Caco-2 (cell line): ENCODE measurements at regions not wholly inside any gene's neighbourhood (a gene's known extent, or its start where the extent isn't known, plus 50 kb on each side); places are given as distances from the start of the nearest gene placed in this dataset.
A peak's percentile ranks its signal among the peaks of the same experiment; 100 is the strongest.

Source experiments
- BruUV-seq: library from RNA; stranded (reverse); fragments of 400-500 nt; replicated peaks from 2 replicates; lab custom pipeline; 2021; lab: Mats Ljungman, UMichigan
- CTCF ChIA-PET: fragments of 300-600 bp; sonication (Branson Sonifier 250); formaldehyde crosslinking; loops from one replicate; lab custom pipeline; 2022; ENCODE audit warnings: antibody characterized with exemption; lab: Charles Lee
- POLR2A ChIA-PET: fragments of 300-600 bp; sonication (Branson Sonifier 250); formaldehyde crosslinking; loops from one replicate; lab custom pipeline; 2022; ENCODE audit warnings: antibody characterized with exemption; lab: Charles Lee
- DNase-seq, 2 experiments: peaks; one replicate each; pipeline versions ENCODE4 v3.0.0 to v3.0.0-alpha.2; 2020 to 2022
- H3K27me3 ChIP-seq: replicated peaks from 2 replicates; pipeline ENCODE4 v1.6.0; 2011; ENCODE audit warnings: low read length; ENCODE audit not compliant: control insufficient read depth, insufficient read depth
- H3K36me3 ChIP-seq: 2 replicates; pipeline ENCODE4 v1.5.1; 2011; ENCODE audit warnings: low read length; ENCODE audit not compliant: control insufficient read depth, insufficient read depth
- H3K4me1 ChIP-seq: fragments of 250-450 bp; sonication (Bioruptor Pico); 2 replicates; pipeline ENCODE4 v1.5.1; 2020; ENCODE audit warnings: mild to moderate bottlenecking
- H3K4me3 ChIP-seq: 2 replicates; pipeline ENCODE4 v1.5.1; 2011; ENCODE audit warnings: low read depth, mild to moderate bottlenecking, control low read depth, low read length
- H3K9me3 ChIP-seq: fragments of 250-450 bp; sonication (Bioruptor Pico); 2 replicates; pipeline ENCODE4 v1.5.1; 2020; ENCODE audit warnings: mild to moderate bottlenecking, moderate library complexity
- H3K27ac Mint-ChIP-seq: one replicate; pipeline ENCODE4 v1.8.0; 2022; ENCODE audit warnings: mixed read lengths; ENCODE audit not compliant: unreplicated experiment
- H3K27me3 Mint-ChIP-seq: one replicate; pipeline ENCODE4 v1.8.0; 2022; ENCODE audit warnings: mixed read lengths; ENCODE audit not compliant: insufficient read depth, unreplicated experiment
- H3K36me3 Mint-ChIP-seq: one replicate; pipeline ENCODE4 v1.8.0; 2022; ENCODE audit warnings: mild to moderate bottlenecking, mixed read lengths; ENCODE audit not compliant: insufficient read depth, unreplicated experiment
- H3K4me1 Mint-ChIP-seq: one replicate; pipeline ENCODE4 v1.8.0; 2022; ENCODE audit warnings: low read depth, mixed read lengths; ENCODE audit not compliant: unreplicated experiment
- H3K4me3 Mint-ChIP-seq: one replicate; pipeline ENCODE4 v1.8.0; 2022; ENCODE audit warnings: mild to moderate bottlenecking, moderate library complexity, mixed read lengths; ENCODE audit not compliant: unreplicated experiment
- H3K9me3 Mint-ChIP-seq: one replicate; pipeline ENCODE4 v1.8.0; 2022; ENCODE audit warnings: mixed read lengths; ENCODE audit not compliant: unreplicated experiment
- CTCF ChIP-seq, 2 experiments: fragments of 200-600 bp in 1 of 2; IDR thresholded peaks; 1 replicate in 1 of 2; 2 replicates in 1 of 2; pipeline versions ENCODE4 v1.5.1 to v1.8.0; 2011 to 2022; ENCODE audit warnings: antibody characterized with exemption in 1 of 2, control low read depth in 1 of 2, inconsistent platforms in 1 of 2, low read depth in 1 of 2, low read length in 1 of 2, mild to moderate bottlenecking in 1 of 2, moderate library complexity in 1 of 2; ENCODE audit not compliant: insufficient read depth in 1 of 2, severe bottlenecking in 1 of 2, unreplicated experiment in 1 of 2
- intact Hi-C: fragments of 100-400 bp; cut with micrococcal nuclease; formaldehyde crosslinking; loops from one replicate; pipeline ENCODE4 v1.10.0; 2022; ENCODE audit not compliant: unreplicated experiment

GRCh38 chr12:115375186-115375991, 691.4 kb upstream of the TBX3 start:
- Histone ChIP-seq H3K27me3 (no peaks in the 10 kb centered on the region; the same call in 1 of the 2 replicates), H3K9me3 (no peaks in the 10 kb centered on the region), H3K36me3 (no peaks in the 10 kb centered on the region), H3K4me3 (no peak overlapping the region), H3K4me1 (peaks cover 26% of the 10 kb centered on the region)
- H3K27ac Mint-ChIP-seq: peak overlapping the region; percentile 59
- no peaks in the 10 kb centered on the region for H3K27me3 Mint-ChIP-seq
- peaks cover 9% of the 10 kb centered on the region for H3K9me3 Mint-ChIP-seq
- intact Hi-C loops: loop anchor here (2.0 kb wide), 1 partner anchor 55 kb away; no protein-coding TSS in a partner anchor
- no peaks in the 10 kb centered on the region for H3K36me3 Mint-ChIP-seq
- CTCF ChIA-PET: no interaction called here
- POLR2A ChIA-PET: no interaction called here
- no TSS peak for BruUV-seq
- TF ChIP-seq CTCF (IDR thresholded peaks at IDR 0.05; ENCODE audit: insufficient read depth in 1 of 2, low read depth in 1 of 2, low read length in 1 of 2, severe bottlenecking in 1 of 2, unreplicated experiment in 1 of 2): no peak
- peak overlapping the region; percentile 11 for H3K4me3 Mint-ChIP-seq
- DNase-seq: peak; percentile 17 to 53
- peaks cover 32% of the 10 kb centered on the region for H3K4me1 Mint-ChIP-seq

DNA sequence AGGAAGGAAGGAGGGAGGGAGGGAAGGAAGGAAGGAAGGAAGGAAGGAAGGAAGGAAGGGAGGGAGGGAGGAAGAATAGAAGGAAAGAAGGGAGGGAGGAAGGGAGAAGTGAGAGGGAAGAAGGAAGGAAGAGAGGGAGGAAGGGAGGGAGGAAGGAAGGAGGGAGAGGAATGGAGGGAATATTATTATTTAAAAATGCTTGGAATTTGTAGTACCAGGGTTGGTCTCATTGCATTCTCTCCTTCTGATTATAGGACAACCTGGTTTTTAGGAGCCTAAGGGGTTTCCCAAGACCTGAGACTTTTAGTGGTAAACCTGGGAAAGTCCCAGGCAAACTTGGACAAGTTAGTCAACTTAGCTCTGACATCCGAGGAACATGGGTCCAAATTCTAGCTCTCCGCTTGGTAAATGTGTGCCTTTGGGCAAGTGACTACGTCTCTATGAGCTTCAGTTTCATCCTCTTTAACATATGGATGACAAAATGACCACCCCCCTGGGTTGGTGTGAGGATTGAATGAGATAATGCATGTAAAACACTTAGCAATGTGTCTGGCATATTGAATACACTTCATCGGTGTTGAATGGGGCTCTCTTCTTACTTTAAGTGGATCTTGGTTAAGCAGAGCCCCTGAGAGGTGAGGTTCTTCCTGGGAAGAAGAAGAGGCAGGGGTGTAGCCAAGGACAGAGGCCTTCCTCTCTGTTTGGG, 690.7 kb upstream of the TBX3 start:
- Histone ChIP-seq H3K4me1 (peaks cover 26% of the 10 kb centered on the region), H3K36me3 (no peaks in the 10 kb centered on the region), H3K9me3 (no peaks in the 10 kb centered on the region), H3K4me3 (no peak overlapping the region), H3K27me3 (no peaks in the 10 kb centered on the region; the same call in 1 of the 2 replicates)
- no peak for DNase-seq
- Mint-ChIP-seq H3K4me1 (peaks cover 32% of the 10 kb centered on the region), H3K4me3 (no peak overlapping the region), H3K27ac (peak overlapping the region; percentile 59), H3K9me3 (peaks cover 9% of the 10 kb centered on the region), H3K27me3 (no peaks in the 10 kb centered on the region), H3K36me3 (no peaks in the 10 kb centered on the region)
- TF ChIP-seq CTCF (IDR thresholded peaks at IDR 0.05; ENCODE audit: insufficient read depth in 1 of 2, low read depth in 1 of 2, low read length in 1 of 2, severe bottlenecking in 1 of 2, unreplicated experiment in 1 of 2): no peak
- CTCF ChIA-PET: no interaction called here
- intact Hi-C loops: loop anchor here (2.0 kb wide), 1 partner anchor 54 kb away; no protein-coding TSS in a partner anchor
- POLR2A ChIA-PET: no interaction called here
- no TSS peak for BruUV-seq

GRCh38 chr12:115371711-115372110, 687.7 kb upstream of the TBX3 start:
- BruUV-seq: no TSS peak
- Mint-ChIP-seq H3K27ac (no peak overlapping the region), H3K9me3 (peaks cover 9% of the 10 kb centered on the region), H3K27me3 (no peaks in the 10 kb centered on the region), H3K4me1 (peaks cover 13% of the 10 kb centered on the region), H3K36me3 (no peaks in the 10 kb centered on the region), H3K4me3 (no peak overlapping the region)
- no peak for TF ChIP-seq CTCF (IDR thresholded peaks at IDR 0.05; ENCODE audit: insufficient read depth in 1 of 2, low read depth in 1 of 2, low read length in 1 of 2, severe bottlenecking in 1 of 2, unreplicated experiment in 1 of 2)
- ChIA-PET CTCF (no interaction called here), POLR2A (no interaction called here)
- DNase-seq: no peak
- intact Hi-C loops: no loop called here
- H3K27me3 ChIP-seq: no peaks in the 10 kb centered on the region
- no peak overlapping the region for H3K4me3 ChIP-seq
- H3K9me3 ChIP-seq: peaks cover 8% of the 10 kb centered on the region
- H3K4me1 ChIP-seq: peaks cover 19% of the 10 kb centered on the region
- H3K36me3 ChIP-seq: no peaks in the 10 kb centered on the region
